ENCODE measurements at regions not wholly inside any gene's neighbourhood (a gene's known extent, or its start where the extent isn't known, plus 50 kb on each side); places are given as distances from the start of the nearest gene placed in this dataset.

DNA sequence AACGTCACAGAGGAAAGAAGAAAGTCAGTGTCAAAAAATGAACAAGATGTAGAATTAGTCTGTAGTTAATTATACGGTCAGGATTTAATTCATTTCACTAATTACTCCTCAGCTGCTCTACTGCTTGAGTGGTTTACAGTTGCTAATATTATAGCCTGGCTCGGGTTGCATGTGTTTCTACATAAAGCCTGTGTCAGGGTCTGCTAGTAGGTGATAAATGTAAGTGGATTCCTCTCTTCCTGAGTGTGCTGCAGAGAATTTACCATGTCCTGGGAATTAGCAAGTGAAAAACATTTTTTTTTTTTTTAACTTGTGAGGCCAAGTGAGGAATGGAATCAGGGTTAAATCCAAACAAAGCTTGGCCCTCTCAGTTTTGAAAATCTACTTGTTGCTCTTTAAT is 622.6 kb downstream of the EPHA4 start:
- TF ChIP-seq, protein P1, sequence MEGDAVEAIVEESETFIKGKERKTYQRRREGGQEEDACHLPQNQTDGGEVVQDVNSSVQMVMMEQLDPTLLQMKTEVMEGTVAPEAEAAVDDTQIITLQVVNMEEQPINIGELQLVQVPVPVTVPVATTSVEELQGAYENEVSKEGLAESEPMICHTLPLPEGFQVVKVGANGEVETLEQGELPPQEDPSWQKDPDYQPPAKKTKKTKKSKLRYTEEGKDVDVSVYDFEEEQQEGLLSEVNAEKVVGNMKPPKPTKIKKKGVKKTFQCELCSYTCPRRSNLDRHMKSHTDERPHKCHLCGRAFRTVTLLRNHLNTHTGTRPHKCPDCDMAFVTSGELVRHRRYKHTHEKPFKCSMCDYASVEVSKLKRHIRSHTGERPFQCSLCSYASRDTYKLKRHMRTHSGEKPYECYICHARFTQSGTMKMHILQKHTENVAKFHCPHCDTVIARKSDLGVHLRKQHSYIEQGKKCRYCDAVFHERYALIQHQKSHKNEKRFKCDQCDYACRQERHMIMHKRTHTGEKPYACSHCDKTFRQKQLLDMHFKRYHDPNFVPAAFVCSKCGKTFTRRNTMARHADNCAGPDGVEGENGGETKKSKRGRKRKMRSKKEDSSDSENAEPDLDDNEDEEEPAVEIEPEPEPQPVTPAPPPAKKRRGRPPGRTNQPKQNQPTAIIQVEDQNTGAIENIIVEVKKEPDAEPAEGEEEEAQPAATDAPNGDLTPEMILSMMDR (IDR thresholded peaks at IDR 0.05; ENCODE audit: low read length), result no peak
- TF ChIP-seq EZH2 (IDR thresholded peaks at IDR 0.05; ENCODE audit: borderline replicate concordance, low read length), result no peak

All from OCI-LY1 (cell line).